ENCODE measurements at regions not wholly inside any gene's neighbourhood (a gene's known extent, or its start where the extent isn't known, plus 50 kb on each side); places are given as distances from the start of the nearest gene placed in this dataset.

- no peak for DNase-seq (ENCODE audit: low spot score)
Measured at GRCh38 chr3:167895178-167895577, 159.7 kb downstream of the SERPINI1 start.

GRCh38 chr3:167892205-167892604, 156.7 kb downstream of the SERPINI1 start:
- DNase-seq (ENCODE audit: low spot score), result no peak

- no peak for DNase-seq (ENCODE audit: low spot score)
Measured at GRCh38 chr3:167887096-167887495, 151.6 kb downstream of the SERPINI1 start.

DNA sequence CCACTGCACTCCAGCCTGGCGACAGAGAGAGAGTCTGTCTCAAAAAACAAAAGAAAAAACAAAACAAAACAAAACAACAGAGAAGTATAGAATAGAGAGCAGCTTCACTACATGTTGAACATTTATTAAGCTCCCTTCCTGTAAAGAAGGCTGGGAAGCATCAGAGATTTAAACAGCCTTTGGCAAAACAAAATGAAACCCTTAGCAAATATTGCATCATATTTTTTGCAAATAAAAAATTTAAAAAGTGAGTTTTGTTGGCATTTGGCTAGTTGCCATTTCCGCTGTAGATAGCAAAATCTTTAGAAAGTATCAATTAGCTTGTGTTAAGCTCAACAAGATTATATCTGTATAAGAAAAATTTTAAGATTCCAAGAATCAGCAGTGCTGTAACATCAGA, 151.2 kb downstream of the SERPINI1 start:
- DNase-seq (ENCODE audit: low spot score), result no peak

DNA sequence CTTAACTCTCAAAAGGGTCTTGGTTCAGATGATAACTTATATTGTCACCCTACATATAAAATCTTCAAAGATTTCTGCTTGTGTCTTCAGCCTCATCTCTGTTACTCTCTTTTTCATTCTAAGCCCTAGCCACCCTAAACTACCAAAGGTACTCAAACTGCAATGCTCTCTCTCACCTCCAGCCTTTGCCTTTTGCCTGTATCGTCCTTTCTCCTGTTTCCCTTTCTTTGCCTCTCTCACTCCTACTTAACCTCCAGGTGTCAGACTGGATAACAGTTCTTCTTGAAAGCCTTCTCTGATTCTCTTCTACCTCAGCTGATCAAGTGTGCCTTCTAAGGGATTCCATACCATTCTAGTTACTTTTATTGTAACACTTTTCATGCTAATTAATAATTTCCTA, 149.8 kb downstream of the SERPINI1 start:
- DNase-seq (ENCODE audit: low spot score), result no peak

DNA sequence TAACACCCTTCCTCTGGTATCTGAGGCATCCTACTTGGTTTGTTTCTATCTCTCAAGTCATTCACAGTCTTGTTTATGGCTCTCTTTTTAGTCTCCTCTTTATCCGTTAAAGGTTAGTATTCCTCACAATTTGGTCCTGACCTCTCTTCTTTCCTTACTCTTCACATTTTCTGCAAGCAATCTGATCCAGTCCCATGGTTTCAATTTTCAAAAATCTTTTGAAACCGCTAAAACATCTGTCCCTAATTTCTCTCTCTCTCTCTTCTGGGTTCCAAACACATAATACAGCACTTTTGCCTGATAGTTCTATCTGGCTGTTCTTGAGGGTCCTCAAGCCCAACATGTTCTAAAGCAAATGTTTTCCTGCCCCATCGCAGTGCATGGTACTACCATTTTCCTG, 149.0 kb downstream of the SERPINI1 start:
- no peak for DNase-seq (ENCODE audit: low spot score)

- DNase-seq (ENCODE audit: low spot score), result no peak
Measured at GRCh38 chr3:167883452-167883851, 147.9 kb downstream of the SERPINI1 start.

- DNase-seq (ENCODE audit: low spot score), result peak; percentile 50
Measured at GRCh38 chr3:167882057-167882667, 146.6 kb downstream of the SERPINI1 start.

DNA sequence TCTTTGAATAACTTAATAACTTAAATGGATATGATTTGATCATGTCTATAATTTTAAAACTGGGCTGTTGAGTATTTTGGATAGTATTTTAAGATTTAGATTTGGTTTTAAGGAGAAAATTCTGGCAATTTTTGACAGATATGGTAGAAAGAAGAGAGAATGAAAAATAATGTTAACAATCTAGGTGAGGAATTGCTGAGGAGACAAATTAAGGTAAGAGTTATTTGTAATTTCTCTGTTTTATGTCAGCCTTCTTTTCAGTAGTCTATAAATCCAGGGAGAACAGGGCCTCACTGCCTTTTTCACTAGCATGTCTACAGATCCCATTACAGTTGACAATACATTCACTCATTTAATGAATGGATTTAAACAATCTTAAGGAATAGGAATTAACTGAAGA, 144.7 kb downstream of the SERPINI1 start:
- DNase-seq (ENCODE audit: low spot score), result no peak

DNA sequence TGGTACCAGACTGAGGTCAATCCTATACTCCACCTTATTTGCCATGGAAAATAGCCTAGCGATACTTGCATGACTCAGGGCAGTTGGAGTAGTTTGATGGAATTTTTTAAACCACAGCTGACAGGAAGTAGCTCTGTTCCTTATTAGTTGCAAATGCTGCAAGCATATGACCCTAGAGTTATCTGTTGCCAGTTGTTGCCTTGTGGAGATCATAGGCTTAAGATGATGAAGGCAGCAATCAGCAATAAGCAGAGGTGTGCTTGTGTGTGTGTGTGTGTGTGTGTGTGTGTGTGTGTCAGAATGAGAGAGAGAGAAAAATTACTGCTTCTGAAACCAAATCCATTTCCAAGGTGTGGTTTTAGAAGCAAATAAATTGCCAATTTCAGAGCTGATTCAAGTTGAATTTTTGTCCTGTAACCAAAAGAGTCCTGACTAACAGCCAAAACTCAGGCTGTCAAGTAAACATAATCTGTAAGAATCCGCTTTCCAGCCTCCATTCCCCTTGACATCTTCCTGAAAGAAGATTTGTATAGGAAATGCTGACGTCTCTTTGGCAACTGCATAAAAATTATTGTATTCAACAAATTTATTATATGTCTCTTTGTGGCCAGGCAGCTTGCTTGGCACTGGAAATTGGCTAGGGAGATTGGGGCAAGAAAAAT, 141.2 kb downstream of the SERPINI1 start:
- no peak for DNase-seq (ENCODE audit: low spot score)
